Right atrium auricular region (tissue), 2 donors: ENCODE measurements at regions not wholly inside any gene's neighbourhood (a gene's known extent, or its start where the extent isn't known, plus 50 kb on each side); places are given as distances from the start of the nearest gene placed in this dataset.

Experiments
- DNase-seq: peaks from one replicate; pipeline ENCODE4 v3.0.0-alpha.2; 2019; ENCODE audit warnings: low spot score
- H3K27ac ChIP-seq, 2 donors: fragments of 200-600 bp; sonication (generic); 1 replicate in 1 of 2; 2 replicates in 1 of 2; pipeline ENCODE4 v1.5.1; 2016 to 2019
- H3K27me3 ChIP-seq, 2 donors: fragments of 200-600 bp; sonication (generic); one replicate each; pipeline versions ENCODE4 v1.5.1 to v1.6.0; 2017 to 2019
- H3K36me3 ChIP-seq: fragments of 200-600 bp; sonication (generic); one replicate; pipeline ENCODE4 v1.5.1; 2016
- H3K4me1 ChIP-seq, 2 donors: fragments of 200-600 bp; sonication (generic); one replicate each; pipeline versions ENCODE4 v1.5.1 to v1.6.0; 2017 to 2019
- H3K4me3 ChIP-seq, 2 donors: fragments of 200-600 bp; sonication (generic); 1 replicate in 1 of 2; 2 replicates in 1 of 2; pipeline ENCODE4 v1.5.1; 2017 to 2019; ENCODE audit warnings: mild to moderate bottlenecking in 1 of 2, moderate library complexity in 1 of 2
- H3K9me3 ChIP-seq, 2 donors: fragments of 200-600 bp; sonication (generic); one replicate each; pipeline ENCODE4 v1.5.1; 2019
- CTCF ChIP-seq, 2 donors: fragments of 200-600 bp; sonication (generic); IDR thresholded peaks; one replicate each; pipeline ENCODE4 v1.5.1; 2019; ENCODE audit warnings: antibody characterized with exemption in 2 of 2

- DNase-seq, result no peak
- no peaks in the 10 kb centered on the region for H3K27me3 ChIP-seq
- peaks cover 0 to 5% of the 10 kb centered on the region in 2 donors for H3K9me3 ChIP-seq
- H3K4me3 ChIP-seq, result no peak overlapping the region
- no peaks in the 10 kb centered on the region for H3K36me3 ChIP-seq
- no peak for TF ChIP-seq CTCF (IDR thresholded peaks at IDR 0.05)
- no peak overlapping the region for H3K27ac ChIP-seq
- no peaks in the 10 kb centered on the region for H3K4me1 ChIP-seq
Measured at GRCh38 chr4:97330917-97331316, 812.4 kb downstream of the STPG2 start.

- Histone ChIP-seq H3K36me3 (no peaks in the 10 kb centered on the region), H3K27me3 (no peaks in the 10 kb centered on the region), H3K4me3 (no peak overlapping the region), H3K4me1 (no peaks in the 10 kb centered on the region), H3K9me3 (peaks cover 0 to 15% of the 10 kb centered on the region in 2 donors), H3K27ac (no peak overlapping the region)
- no peak for TF ChIP-seq CTCF (IDR thresholded peaks at IDR 0.05)
- DNase-seq, result no peak
Measured at GRCh38 chr4:97334348-97334747, 808.9 kb downstream of the STPG2 start.

- Histone ChIP-seq H3K27me3 (no peaks in the 10 kb centered on the region), H3K27ac (no peak overlapping the region), H3K9me3 (peaks cover 3 to 4% of the 10 kb centered on the region in 2 donors), H3K4me3 (no peak overlapping the region), H3K36me3 (no peaks in the 10 kb centered on the region), H3K4me1 (no peaks in the 10 kb centered on the region)
- DNase-seq, result no peak
- no peak for TF ChIP-seq CTCF (IDR thresholded peaks at IDR 0.05)
Measured at GRCh38 chr4:97349468-97350186, 793.6 kb downstream of the STPG2 start.

GRCh38 chr4:97353876-97354275 lies 789.4 kb downstream of the STPG2 start:
- H3K4me1 ChIP-seq, result no peaks in the 10 kb centered on the region
- no peaks in the 10 kb centered on the region for H3K27me3 ChIP-seq
- H3K9me3 ChIP-seq, result peaks cover 0 to 3% of the 10 kb centered on the region in 2 donors
- no peak for TF ChIP-seq CTCF (IDR thresholded peaks at IDR 0.05)
- H3K36me3 ChIP-seq, result no peaks in the 10 kb centered on the region
- H3K4me3 ChIP-seq, result no peak overlapping the region
- H3K27ac ChIP-seq, result no peak overlapping the region
- no peak for DNase-seq

- H3K27ac ChIP-seq, result no peak overlapping the region
- no peaks in the 10 kb centered on the region for H3K36me3 ChIP-seq
- no peaks in the 10 kb centered on the region for H3K27me3 ChIP-seq
- H3K4me1 ChIP-seq, result no peaks in the 10 kb centered on the region
- H3K9me3 ChIP-seq, result peaks cover 0 to 5% of the 10 kb centered on the region in 2 donors
- no peak for TF ChIP-seq CTCF (IDR thresholded peaks at IDR 0.05)
- H3K4me3 ChIP-seq, result no peak overlapping the region
- no peak for DNase-seq
Measured at GRCh38 chr4:97359826-97360225, 783.5 kb downstream of the STPG2 start.

GRCh38 chr4:97360733-97361132 lies 782.5 kb downstream of the STPG2 start:
- Histone ChIP-seq H3K27me3 (no peaks in the 10 kb centered on the region), H3K4me3 (no peak overlapping the region), H3K36me3 (no peaks in the 10 kb centered on the region), H3K27ac (no peak overlapping the region), H3K4me1 (no peaks in the 10 kb centered on the region), H3K9me3 (peaks cover 0 to 5% of the 10 kb centered on the region in 2 donors)
- no peak for TF ChIP-seq CTCF (IDR thresholded peaks at IDR 0.05)
- no peak for DNase-seq
